ENCODE measurements at regions not wholly inside any gene's neighbourhood (a gene's known extent, or its start where the extent isn't known, plus 50 kb on each side); places are given as distances from the start of the nearest gene placed in this dataset.
A peak's percentile ranks its signal among the peaks of the same experiment; 100 is the strongest.

DNA sequence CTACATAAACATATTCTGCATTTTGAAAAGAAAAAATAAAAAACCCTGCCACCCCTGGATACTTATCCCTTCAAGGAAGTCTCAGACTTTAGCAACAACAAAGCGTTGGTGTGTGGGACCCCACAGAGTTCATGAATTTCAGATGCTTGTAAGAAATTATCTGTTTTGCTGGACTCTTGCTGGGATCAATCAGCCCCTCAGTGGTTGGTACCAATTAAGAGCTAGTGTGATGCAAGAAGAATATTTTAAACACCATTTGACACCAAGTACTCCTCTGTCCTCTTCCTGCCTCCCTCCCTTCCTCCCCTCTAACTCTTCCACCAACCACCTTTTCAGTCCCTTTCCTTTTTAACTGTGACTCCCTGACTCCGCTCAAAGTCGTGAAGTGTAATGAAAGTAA lies 51.5 kb downstream of the SST start:
- DNase-seq: no peak

DNA sequence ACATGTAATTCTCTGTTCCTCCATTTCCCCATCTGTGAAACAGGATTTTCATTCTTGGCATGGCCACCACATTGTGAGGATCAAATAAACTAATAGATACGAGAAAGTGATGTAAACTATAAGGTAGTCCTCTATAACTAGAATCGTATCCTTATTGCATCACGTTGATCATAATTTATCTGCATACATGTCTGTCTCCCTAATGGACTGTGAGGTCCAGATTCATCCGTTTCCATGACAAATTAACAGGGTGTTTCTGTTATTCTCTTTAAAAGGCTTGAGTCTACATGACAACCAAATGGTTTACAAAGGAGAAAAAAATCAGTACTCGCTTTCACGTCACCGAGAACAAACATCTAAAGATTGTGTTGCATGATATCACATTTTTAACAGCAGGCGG lies 53.0 kb downstream of the SST start:
- DNase-seq: no peak

DNA sequence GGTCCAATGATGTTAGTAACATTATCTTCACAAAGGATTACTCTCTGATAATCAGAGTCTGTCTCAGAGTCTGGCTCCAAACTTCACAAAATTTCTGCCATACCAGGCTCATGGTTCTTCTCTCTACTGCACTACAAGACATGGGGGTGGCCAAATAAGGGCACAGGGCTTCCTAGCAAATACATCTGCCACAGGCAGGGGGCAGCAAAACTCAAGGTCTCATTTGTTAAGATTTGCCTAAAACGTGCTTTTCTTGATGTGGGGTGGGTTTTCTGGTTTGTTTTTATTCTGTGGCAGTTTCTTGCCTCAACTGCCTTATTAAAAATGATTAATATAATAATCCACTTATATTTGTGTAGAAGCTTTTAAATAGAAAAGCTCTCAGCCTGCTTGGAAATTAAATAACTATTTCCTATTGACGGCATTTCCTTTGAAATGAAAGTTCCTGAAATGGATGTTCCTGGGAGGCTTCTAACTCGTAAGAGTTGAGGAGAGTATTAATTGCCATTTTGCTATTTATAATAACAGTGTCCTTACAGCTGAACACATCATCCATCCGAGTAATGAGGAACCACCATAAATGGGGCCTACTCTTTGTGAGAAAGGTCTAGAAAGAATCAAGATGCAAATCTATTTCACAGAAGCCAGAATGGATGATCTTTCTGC lies 53.8 kb downstream of the SST start:
- peak; percentile 37 for DNase-seq

DNA sequence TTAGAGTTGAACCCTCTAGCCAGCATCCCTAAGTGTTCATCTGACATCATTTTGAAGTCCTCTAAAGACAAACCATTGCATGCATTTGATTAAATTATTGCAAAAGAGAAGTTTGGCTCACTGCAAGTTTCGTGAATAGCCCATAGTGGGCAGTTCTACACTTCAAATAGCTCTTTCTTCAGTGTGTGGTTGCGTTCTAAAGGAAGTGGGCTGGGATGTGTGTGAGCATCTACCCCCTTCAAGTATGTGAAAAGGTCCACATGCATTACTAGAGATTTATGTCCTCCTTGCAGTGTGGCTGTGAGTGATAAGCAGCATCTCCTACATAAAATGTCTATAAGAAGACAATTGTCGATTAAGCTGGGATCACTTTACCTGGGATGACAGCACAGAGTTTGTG lies 54.6 kb downstream of the SST start:
- DNase-seq: no peak

GRCh38 chr3:187612656-187613055 lies 57.5 kb downstream of the SST start:
- no peak for DNase-seq

DNA sequence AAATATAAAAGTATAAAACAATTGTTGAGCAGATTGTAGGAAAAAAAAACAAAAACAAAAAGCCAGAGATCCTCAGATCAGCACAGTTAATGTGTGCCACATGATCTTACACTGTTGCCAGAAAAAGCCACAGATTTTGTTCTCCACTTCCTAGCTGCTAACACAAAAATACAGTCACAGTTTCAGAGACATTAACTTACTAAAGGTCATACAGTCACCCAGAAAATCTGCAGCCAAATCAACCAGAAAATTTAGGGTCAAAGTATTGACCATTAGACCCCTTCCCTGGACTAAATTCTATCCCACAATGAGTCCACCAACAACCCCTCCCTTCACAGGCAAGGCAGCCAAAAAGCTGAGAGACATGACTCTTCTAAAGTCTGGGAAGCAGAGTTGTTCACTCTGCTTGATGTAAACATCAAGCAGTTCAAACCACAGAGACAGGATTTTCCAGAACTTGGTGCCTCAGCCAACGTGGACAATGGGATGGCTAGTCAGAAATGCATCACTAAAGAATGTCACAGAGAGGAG lies 59.1 kb downstream of the SST start:
- DNase-seq: no peak

- no peak for DNase-seq
Observed at GRCh38 chr3:187594272-187594671, 75.9 kb downstream of the SST start.

DNA sequence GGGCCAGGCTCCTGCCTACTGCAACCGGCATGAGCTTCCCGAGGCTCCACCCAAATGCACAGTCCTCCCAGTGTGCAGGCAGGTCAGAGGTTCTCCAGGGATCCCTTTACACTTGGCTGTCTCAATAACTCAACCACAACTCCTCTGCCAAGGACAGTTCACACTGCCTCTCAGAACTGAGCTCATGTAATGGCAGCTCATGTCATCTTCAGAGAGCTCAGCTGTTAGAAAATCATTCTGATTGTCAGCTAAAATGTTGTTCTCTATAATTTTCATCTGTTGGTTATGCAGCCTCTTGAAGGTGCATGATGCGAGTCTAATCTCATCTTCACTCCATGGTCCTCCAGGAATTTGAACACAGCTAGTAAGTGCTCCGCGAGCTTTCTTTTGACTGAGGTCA lies 76.7 kb downstream of the SST start:
- no peak for DNase-seq

GRCh38 chr3:187590861-187591576 lies 79.2 kb downstream of the SST start:
- peak; percentile 18 for DNase-seq

- DNase-seq: no peak
Observed at GRCh38 chr3:187587076-187587475, 83.1 kb downstream of the SST start.

DNA sequence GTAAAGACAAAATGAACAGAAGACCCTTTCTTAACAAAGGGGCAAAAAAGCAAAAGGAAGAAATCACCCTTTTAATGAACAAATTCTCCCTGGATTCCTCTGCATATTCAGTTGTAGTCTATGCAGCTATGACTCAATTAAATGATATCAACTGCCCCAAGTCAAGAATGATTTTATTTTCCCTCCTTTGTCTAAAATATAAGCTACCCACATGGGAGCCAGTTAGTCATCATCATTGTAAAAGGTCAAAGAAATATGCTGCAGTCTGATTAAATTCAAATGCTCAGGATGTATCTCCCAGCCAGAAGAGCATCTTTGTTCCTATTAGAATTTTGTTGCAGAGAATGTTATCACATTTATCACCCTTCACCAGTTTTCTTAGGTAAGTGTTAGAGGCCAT lies 84.0 kb downstream of the SST start:
- DNase-seq: no peak

- DNase-seq: no peak
Observed at GRCh38 chr3:187572441-187572840, 97.8 kb downstream of the SST start.

GRCh38 chr3:187571701-187572100 lies 98.5 kb downstream of the SST start:
- DNase-seq: no peak

GRCh38 chr3:187570776-187571175 lies 99.4 kb downstream of the SST start:
- DNase-seq: no peak

GRCh38 chr3:187568171-187568570 lies 102.0 kb downstream of the SST start:
- no peak for DNase-seq

DNA sequence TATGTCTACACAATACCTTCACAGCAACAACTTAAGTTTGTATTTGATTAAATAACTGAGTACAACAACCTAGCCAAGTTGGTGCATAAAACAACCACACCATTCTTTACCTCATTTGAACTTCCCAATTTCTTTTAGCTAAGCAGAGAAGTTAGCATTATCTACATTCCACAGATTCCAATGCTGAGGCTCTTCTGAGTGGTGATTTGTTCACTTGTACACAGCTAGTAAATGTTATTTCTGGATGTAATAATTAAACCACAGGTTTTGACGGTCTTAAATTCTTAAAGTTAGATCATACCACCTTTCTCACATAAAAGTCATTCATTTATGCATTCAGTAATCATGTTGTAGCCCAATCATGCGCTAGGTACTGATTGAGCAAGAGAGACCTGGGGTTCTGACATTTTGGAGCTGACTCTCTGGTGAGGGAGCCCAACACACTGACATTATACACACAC lies 102.5 kb downstream of the SST start:
- DNase-seq: no peak

DNA sequence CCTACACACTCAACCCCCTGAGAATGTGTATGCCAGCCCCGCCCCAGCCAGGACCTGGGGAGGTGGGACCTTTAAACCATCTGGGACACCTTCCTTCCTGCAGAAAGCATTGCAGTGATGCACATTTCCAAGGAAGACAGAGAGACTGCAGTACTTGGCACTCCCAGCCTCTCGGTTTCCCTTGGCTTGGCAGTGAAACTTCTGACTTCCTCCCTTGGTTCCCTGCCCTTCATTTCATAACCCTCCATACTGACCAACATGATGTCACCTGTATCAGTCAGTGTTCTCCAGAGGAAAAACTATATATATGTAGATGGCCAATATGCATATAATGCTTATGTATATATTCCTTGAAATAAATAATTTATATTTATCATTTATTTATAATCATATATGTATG lies 103.2 kb downstream of the SST start:
- DNase-seq: no peak

- no peak for DNase-seq
Observed at GRCh38 chr3:187565701-187566100, 104.5 kb downstream of the SST start.

DNA sequence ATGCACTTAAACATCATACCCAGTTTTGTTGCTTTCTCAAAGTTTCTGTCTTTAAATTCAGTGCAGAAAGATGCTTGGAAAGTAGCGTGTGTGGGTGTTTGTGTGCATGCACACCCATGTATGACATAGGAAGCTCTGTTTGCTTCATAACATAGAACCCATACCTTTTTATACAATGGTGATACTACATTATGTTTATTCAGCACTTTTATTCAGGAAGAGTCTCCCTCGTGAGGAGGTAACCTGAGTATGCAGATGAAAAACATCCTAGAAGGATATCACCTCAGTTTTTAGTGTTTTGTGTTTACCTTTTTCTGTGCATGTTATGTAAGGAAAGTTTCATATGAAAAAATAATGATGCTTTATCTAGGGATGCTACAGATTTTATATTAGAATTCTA lies 111.2 kb downstream of the SST start:
- DNase-seq: no peak

DNA sequence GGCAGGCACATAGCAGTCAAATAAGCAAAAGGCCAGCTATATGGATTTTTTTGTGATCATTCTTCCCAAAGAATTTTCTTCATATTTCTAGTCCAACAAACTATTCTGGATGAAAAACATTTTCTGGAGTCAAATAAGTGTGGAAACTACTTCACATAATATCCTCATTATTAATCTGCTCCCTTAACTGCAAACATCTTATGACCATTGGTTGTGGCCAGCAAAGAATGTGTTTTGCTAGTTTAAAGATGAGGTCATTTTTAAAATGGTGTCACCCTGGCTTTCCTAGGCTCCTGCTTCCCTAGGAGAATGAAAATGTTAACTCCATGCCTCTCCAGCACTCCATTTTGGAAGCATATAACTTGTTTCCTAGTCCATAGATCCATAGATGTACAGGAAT lies 118.8 kb downstream of the SST start:
- no peak for DNase-seq

DNA sequence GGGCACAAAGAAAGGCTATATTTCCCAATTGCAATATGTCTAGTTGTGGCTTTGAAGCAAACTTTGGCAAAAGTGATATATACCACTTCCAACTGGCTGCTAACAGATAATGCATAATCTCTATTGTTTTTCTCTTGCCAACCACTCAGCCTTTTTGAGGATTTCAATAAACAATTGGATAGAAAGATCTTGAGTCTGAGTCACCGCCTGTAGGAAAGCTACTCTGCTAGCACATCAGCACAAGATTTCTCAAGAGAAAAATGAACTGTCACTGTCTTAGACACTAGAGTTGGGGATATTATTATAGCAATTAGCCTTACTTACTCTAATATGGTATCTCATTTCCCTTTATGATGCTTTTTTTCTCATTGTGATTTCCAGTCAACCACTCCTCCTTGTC lies 119.7 kb downstream of the SST start:
- DNase-seq: no peak

DNA sequence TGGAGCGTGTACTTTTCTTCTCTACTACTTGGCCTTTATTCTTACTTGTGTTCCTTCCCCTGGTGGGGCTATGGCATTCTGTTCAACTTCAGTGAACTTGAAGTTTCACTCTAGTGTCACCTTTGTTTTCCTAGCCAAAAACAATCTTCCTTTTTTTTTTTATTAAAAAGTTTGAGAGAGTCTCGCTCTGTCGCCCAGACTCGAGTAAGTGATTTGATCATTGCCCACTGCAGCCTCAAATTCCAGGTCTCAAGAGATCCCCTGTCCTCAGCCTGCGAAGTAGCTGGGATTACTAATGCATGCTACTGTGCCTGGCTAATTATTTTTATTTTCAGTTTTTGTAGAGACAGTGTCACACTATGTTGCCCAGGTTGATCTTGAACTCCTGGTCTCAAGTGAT lies 124.8 kb downstream of the SST start:
- no peak for DNase-seq

- DNase-seq: no peak
Observed at GRCh38 chr3:187544326-187544725, 125.9 kb downstream of the SST start.

DNA sequence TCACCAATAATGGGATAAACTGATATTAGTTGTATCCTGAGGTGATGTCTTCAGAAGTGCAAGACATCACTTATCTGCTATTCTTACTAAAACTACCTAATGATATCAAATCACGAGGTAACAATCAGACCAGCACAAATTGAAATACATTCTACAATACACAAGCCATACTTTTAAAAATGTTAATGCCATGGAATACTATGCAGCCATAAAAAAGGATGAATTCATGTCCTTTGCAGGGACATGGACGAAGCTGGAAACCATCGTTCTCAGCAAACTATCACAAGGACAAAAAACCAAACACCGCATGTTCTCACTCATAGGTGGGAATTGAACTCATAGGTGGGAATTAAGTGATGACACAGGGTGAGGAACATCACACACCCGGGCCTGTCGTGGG lies 129.3 kb downstream of the SST start:
- no peak for DNase-seq

- no peak for DNase-seq
Observed at GRCh38 chr3:187536185-187536584, 134.0 kb downstream of the SST start.
